Activated CD8-positive, alpha-beta T cell treated with anti-CD3 and anti-CD28 coated beads, Interleukin-2, amount 10 ng/mL, durations not matched to agents 7 days and 5 days (primary cell): ENCODE measurements at regions not wholly inside any gene's neighbourhood (a gene's known extent, or its start where the extent isn't known, plus 50 kb on each side); places are given as distances from the start of the nearest gene placed in this dataset.

Experiments used
- ATAC-seq: fragments of 150-1000 bp; cut with Tn5 transposase; one replicate; pipeline ENCODE4 v1.10.0; 2021; ENCODE audit warnings: moderate library complexity
- CTCF ChIA-PET: fragments of 350-600 bp; sonication (Branson Sonifier 250); formaldehyde crosslinking; loops from one replicate; lab custom pipeline; 2021; ENCODE audit warnings: antibody characterized with exemption; lab: Charles Lee
- POLR2A ChIA-PET: fragments of 350-600 bp; sonication (Branson Sonifier 250); formaldehyde crosslinking; loops from one replicate; lab custom pipeline; 2021; ENCODE audit warnings: antibody characterized with exemption; lab: Charles Lee
- DNase-seq: peaks from one replicate; pipeline ENCODE4 v3.0.0-alpha.2; 2020
- H3K27ac Mint-ChIP-seq: one replicate; pipeline ENCODE4 v1.8.0; 2021; ENCODE audit warnings: mild to moderate bottlenecking, mixed read lengths
- H3K27me3 Mint-ChIP-seq: one replicate; pipeline ENCODE4 v1.8.0; 2021; ENCODE audit warnings: low read depth, mixed read lengths
- H3K36me3 Mint-ChIP-seq: one replicate; pipeline ENCODE4 v1.8.0; 2021; ENCODE audit warnings: low read depth, mixed read lengths
- H3K4me1 Mint-ChIP-seq: one replicate; pipeline ENCODE4 v1.8.0; 2021; ENCODE audit warnings: low read depth, mixed read lengths
- H3K4me3 Mint-ChIP-seq: one replicate; pipeline ENCODE4 v1.8.0; 2021; ENCODE audit warnings: mild to moderate bottlenecking, mixed read lengths
- H3K9me3 Mint-ChIP-seq: one replicate; pipeline ENCODE4 v1.8.0; 2022; ENCODE audit warnings: mixed read lengths; ENCODE audit not compliant: insufficient read depth

- no peak for DNase-seq
- no peak overlapping the region for H3K4me3 Mint-ChIP-seq
- CTCF ChIA-PET, result interaction anchor here (1.6 to 1.7 kb wide), 2 partner anchors 10 to 400 kb away, joined by 3 to 6 read pairs; no protein-coding TSS in a partner anchor
- H3K36me3 Mint-ChIP-seq, result no peaks in the 10 kb centered on the region
- peaks cover 7% of the 10 kb centered on the region for H3K4me1 Mint-ChIP-seq
- ATAC-seq, result no peak
- H3K27me3 Mint-ChIP-seq, result no peaks in the 10 kb centered on the region
- POLR2A ChIA-PET, result interaction anchor here (0.6 kb wide), 1 partner anchor 10 kb away, joined by 3 read pairs; no protein-coding TSS in a partner anchor
- no peak overlapping the region for H3K27ac Mint-ChIP-seq
- no peaks in the 10 kb centered on the region for H3K9me3 Mint-ChIP-seq
Measured at GRCh38 chr2:104448661-104449440, 405.1 kb upstream of the POU3F3 start.

DNA sequence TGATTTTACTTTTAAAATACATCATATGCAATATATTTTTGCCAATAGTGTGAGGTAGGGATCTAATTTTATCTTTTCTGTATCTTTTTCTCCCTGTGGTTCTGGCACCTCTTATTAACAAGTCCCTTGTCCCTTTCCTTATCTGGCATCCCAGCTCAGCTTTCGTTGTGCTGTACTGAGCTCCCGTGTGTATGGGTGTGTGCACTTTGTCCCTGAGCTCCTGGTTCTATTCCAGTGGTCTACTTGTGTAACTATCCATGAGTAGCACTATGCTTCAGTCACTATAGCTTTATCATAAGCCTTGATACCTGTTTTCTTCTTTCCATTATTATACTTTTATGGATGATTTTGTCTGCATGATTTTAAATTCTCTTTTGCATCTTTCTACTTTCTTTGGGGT lies 401.4 kb upstream of the POU3F3 start:
- POLR2A ChIA-PET, result no interaction called here
- CTCF ChIA-PET, result no interaction called here
- no peak overlapping the region for H3K4me3 Mint-ChIP-seq
- ATAC-seq (no peak), DNase-seq (no peak)
- peaks cover 4% of the 10 kb centered on the region for H3K27me3 Mint-ChIP-seq
- H3K27ac Mint-ChIP-seq, result no peak overlapping the region
- H3K36me3 Mint-ChIP-seq, result no peaks in the 10 kb centered on the region
- peaks cover 4% of the 10 kb centered on the region for H3K9me3 Mint-ChIP-seq
- H3K4me1 Mint-ChIP-seq, result peaks cover 7% of the 10 kb centered on the region

DNA sequence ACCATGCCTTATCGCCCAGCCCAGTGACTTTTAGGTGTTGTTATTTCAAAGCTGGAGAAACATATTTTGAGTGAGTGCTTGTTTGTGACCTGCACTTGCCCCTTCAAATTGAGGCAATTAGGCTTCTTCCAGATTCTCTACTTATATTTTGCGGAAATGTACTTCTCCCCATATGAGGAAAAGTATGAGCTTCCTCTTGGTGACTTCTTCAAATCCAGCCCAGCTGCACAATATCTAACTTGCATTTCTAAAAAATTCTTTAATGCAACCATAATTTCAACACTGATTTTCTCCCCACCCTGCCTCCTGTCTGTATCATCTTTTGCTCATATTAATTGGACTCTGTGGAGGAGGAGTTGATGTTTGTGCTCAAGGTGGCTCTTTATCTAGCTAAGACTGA lies 391.2 kb upstream of the POU3F3 start:
- ChIA-PET CTCF (no interaction called here), POLR2A (no interaction called here)
- Mint-ChIP-seq H3K4me1 (no peaks in the 10 kb centered on the region), H3K4me3 (no peak overlapping the region), H3K36me3 (no peaks in the 10 kb centered on the region), H3K9me3 (no peaks in the 10 kb centered on the region), H3K27me3 (peaks cover 3% of the 10 kb centered on the region), H3K27ac (no peak overlapping the region)
- no peak for DNase-seq
- ATAC-seq, result no peak

DNA sequence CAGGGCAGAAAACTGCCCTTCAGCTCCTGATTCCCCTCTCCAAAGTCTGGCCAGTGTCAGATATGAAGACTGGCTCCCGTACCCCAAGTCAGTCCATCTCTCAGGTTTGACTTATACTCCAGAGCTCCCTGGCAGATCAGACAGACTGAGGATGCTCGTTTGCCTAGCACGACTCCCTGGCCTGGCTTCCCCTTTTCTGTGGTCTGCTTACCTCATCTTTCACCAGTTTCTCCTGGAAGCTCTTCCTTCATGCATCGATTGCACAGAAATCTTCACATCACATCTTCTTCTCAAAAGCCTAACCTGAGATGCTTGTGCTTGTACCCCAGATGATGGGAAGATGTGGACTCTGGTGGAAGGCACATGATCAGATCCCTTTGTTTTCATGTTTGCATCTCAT lies 387.9 kb upstream of the POU3F3 start:
- H3K9me3 Mint-ChIP-seq, result no peaks in the 10 kb centered on the region
- H3K27me3 Mint-ChIP-seq, result no peaks in the 10 kb centered on the region
- no peak for ATAC-seq
- H3K4me1 Mint-ChIP-seq, result no peaks in the 10 kb centered on the region
- no peak overlapping the region for H3K27ac Mint-ChIP-seq
- POLR2A ChIA-PET, result no interaction called here
- DNase-seq, result no peak
- CTCF ChIA-PET, result no interaction called here
- no peak overlapping the region for H3K4me3 Mint-ChIP-seq
- H3K36me3 Mint-ChIP-seq, result no peaks in the 10 kb centered on the region

- Mint-ChIP-seq H3K9me3 (no peaks in the 10 kb centered on the region), H3K4me3 (no peak overlapping the region), H3K27ac (no peak overlapping the region), H3K36me3 (no peaks in the 10 kb centered on the region), H3K4me1 (no peaks in the 10 kb centered on the region), H3K27me3 (no peaks in the 10 kb centered on the region)
- POLR2A ChIA-PET, result no interaction called here
- ATAC-seq (no peak), DNase-seq (no peak)
- CTCF ChIA-PET, result no interaction called here
Measured at GRCh38 chr2:104468846-104469245, 385.1 kb upstream of the POU3F3 start.

GRCh38 chr2:104472076-104472475 lies 381.8 kb upstream of the POU3F3 start:
- Mint-ChIP-seq H3K27ac (no peak overlapping the region), H3K4me1 (no peaks in the 10 kb centered on the region), H3K36me3 (no peaks in the 10 kb centered on the region), H3K4me3 (no peak overlapping the region), H3K9me3 (no peaks in the 10 kb centered on the region), H3K27me3 (no peaks in the 10 kb centered on the region)
- DNase-seq, result no peak
- ChIA-PET CTCF (no interaction called here), POLR2A (no interaction called here)
- ATAC-seq, result no peak

DNA sequence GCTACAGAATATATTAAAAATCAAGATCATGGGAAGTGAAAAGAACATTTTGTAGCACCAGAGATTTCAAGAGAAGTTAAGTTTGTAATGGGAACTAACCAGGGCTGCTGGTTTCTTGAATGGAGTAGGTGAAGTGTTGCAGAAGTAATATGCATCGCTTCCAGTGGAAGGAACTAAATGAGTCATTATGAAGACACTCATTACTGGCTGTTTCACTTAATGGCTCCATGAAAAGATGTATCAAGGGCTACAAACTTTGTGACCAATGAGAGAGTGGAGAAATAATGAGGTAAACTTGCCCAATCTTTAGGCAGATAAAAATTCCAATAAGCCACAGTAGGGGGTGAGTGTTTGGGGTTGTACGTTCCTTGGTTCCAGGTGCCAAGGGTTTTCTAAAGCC lies 380.4 kb upstream of the POU3F3 start:
- ChIA-PET POLR2A (no interaction called here), CTCF (no interaction called here)
- ATAC-seq (no peak), DNase-seq (no peak)
- Mint-ChIP-seq H3K27ac (no peak overlapping the region), H3K27me3 (no peaks in the 10 kb centered on the region), H3K4me1 (no peaks in the 10 kb centered on the region), H3K4me3 (no peak overlapping the region), H3K9me3 (no peaks in the 10 kb centered on the region), H3K36me3 (no peaks in the 10 kb centered on the region)

DNA sequence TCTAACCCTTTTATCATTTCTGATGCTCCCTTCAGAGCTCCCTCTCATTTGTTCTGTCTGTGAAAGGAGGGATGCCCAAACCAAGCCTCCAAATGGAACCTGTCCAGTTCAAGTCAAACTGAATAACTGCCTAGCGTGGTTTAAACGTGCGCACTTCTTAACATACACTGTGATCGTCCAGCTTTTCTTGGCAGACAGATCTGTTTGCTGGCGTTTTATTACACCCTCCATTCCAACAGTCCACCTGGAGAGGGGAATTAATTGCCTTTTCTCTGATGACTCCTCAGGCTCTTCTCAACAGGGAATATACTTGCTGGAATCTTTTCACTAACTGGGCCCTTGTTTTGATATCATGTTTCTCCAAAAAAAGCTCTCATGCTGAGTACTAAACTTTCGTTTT lies 379.2 kb upstream of the POU3F3 start:
- H3K27ac Mint-ChIP-seq, result no peak overlapping the region
- no peaks in the 10 kb centered on the region for H3K4me1 Mint-ChIP-seq
- CTCF ChIA-PET, result no interaction called here
- H3K9me3 Mint-ChIP-seq, result no peaks in the 10 kb centered on the region
- POLR2A ChIA-PET, result no interaction called here
- DNase-seq, result no peak
- no peak for ATAC-seq
- no peaks in the 10 kb centered on the region for H3K27me3 Mint-ChIP-seq
- H3K4me3 Mint-ChIP-seq, result no peak overlapping the region
- H3K36me3 Mint-ChIP-seq, result no peaks in the 10 kb centered on the region

DNA sequence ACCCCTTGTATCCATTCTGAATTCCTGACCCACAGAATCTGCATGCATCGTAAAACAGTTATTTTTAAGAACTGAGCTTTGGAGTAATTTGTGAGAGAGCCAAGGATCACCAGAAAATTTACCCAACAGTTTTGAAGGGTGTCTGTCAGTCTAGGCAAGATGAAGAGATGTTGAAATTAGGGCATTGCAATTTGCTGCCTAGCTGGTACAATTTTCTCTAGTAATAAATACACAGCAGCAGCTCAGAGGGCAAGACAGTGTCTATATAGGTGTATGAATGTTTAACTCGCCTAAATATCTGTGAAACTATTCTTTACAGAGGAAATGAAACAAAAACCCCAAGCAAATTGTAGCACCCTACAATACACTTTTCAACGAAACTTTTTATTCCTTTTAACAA lies 377.8 kb upstream of the POU3F3 start:
- H3K9me3 Mint-ChIP-seq, result no peaks in the 10 kb centered on the region
- no peak overlapping the region for H3K4me3 Mint-ChIP-seq
- ATAC-seq, result no peak
- no peaks in the 10 kb centered on the region for H3K4me1 Mint-ChIP-seq
- H3K27me3 Mint-ChIP-seq, result no peaks in the 10 kb centered on the region
- DNase-seq, result no peak
- ChIA-PET POLR2A (no interaction called here), CTCF (no interaction called here)
- H3K27ac Mint-ChIP-seq, result no peak overlapping the region
- no peaks in the 10 kb centered on the region for H3K36me3 Mint-ChIP-seq

DNA sequence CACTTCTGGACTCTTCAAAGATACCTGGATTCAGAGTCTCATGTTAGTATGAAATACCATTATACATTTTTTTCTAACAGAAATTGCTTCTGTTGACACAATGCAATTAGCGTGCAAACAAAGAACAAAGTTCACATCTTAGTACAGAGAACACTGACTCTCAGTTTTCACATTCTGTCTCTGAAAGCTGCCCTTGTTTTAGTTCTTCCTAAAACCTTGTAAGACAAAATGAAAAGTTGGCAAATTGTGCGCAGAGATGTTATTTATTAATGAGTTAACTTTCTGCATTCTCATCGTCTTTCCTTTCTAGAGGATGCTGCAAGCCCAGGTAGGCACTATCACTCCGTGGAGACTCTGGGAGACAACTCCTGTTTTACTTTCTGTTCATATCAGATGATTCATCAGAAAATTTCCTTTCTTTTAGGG lies 377.3 kb upstream of the POU3F3 start:
- H3K4me3 Mint-ChIP-seq, result no peak overlapping the region
- no peaks in the 10 kb centered on the region for H3K27me3 Mint-ChIP-seq
- ATAC-seq (no peak), DNase-seq (no peak)
- H3K4me1 Mint-ChIP-seq, result no peaks in the 10 kb centered on the region
- no peaks in the 10 kb centered on the region for H3K36me3 Mint-ChIP-seq
- POLR2A ChIA-PET, result no interaction called here
- no peaks in the 10 kb centered on the region for H3K9me3 Mint-ChIP-seq
- CTCF ChIA-PET, result interaction anchor here (0.6 kb wide), 1 partner anchor 319 kb away, joined by 3 read pairs; no protein-coding TSS in a partner anchor
- H3K27ac Mint-ChIP-seq, result no peak overlapping the region

DNA sequence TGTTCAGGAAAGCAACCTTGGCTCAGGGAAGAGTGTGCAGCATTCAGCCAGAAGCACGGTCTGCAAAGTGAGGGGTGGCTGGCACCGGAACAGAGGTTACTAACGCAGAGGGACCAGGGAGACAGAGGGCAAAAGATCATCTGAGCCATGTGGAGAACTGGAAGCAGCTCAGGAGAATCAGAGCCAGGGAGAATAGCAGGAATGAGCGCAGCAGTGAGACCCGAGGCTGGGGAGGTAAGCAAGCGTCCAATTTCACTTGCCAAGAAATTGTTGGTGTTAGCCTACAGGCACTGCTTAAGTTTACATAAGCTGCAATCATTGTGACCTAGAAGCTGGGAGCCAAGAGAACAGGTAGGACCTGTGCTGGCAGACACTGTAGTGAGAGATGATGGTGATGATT lies 372.6 kb upstream of the POU3F3 start:
- Mint-ChIP-seq H3K27me3 (no peaks in the 10 kb centered on the region), H3K9me3 (no peaks in the 10 kb centered on the region), H3K36me3 (no peaks in the 10 kb centered on the region), H3K4me3 (no peak overlapping the region), H3K4me1 (no peaks in the 10 kb centered on the region), H3K27ac (no peak overlapping the region)
- ATAC-seq (no peak), DNase-seq (no peak)
- ChIA-PET POLR2A (no interaction called here), CTCF (no interaction called here)

GRCh38 chr2:104487366-104487765 lies 366.5 kb upstream of the POU3F3 start:
- Mint-ChIP-seq H3K4me3 (no peak overlapping the region), H3K36me3 (no peaks in the 10 kb centered on the region), H3K27me3 (no peaks in the 10 kb centered on the region), H3K27ac (no peak overlapping the region), H3K9me3 (no peaks in the 10 kb centered on the region), H3K4me1 (no peaks in the 10 kb centered on the region)
- ChIA-PET POLR2A (no interaction called here), CTCF (no interaction called here)
- ATAC-seq (no peak), DNase-seq (no peak)

DNA sequence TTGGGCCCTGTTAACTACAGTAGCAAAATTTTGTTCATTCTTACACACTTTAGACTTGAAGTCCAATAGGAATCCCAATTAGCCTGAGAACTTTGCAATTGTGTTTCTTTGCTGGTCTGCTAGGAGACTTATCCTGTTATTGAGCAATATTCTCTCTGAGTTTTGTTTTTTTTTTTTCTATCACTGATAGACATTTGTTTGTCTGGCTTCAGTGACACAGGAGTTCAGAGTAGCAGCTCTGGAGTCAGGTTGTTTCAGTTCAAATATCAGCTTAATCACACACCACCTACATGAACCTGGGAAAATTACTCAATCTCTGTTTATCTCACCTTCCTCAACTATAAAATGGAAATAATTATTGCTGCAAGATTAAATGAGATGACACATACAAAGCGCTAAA lies 360.2 kb upstream of the POU3F3 start:
- Mint-ChIP-seq H3K4me3 (no peak overlapping the region), H3K36me3 (no peaks in the 10 kb centered on the region), H3K27ac (no peak overlapping the region), H3K9me3 (no peaks in the 10 kb centered on the region), H3K4me1 (no peaks in the 10 kb centered on the region), H3K27me3 (peaks cover 1% of the 10 kb centered on the region)
- ATAC-seq (no peak), DNase-seq (no peak)
- CTCF ChIA-PET, result no interaction called here
- POLR2A ChIA-PET, result no interaction called here
